NCI-H1436 treated with DMSO at 0.1 percent for 48 hours (cell line): ENCODE measurements at regions not wholly inside any gene's neighbourhood (a gene's known extent, or its start where the extent isn't known, plus 50 kb on each side); places are given as distances from the start of the nearest gene placed in this dataset.
A peak's percentile ranks its signal among the peaks of the same experiment; 100 is the strongest.

Experiments
- DNase-seq: peaks from one replicate; lab custom pipeline; 2025; lab: John Stamatoyannopoulos, UW

DNA sequence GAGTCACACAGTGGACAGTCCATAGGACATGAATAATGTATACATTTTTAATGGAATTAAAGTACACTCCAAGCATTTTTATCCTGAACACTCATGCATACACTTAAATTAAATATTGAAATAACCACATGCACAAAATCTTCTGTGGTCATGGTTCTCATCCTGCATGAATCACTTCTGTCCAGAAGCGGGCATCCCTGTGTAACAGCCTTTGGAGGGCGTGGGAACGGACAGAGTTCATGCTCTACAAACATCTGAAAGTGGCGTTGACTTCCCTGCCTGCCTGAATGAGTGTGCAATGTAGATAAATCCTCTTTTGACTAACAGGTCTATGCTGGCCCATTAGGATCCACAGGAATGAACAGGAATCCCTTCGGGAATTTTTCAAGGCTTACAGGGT, 780.2 kb downstream of the BRD1 start:
- no peak for DNase-seq

DNA sequence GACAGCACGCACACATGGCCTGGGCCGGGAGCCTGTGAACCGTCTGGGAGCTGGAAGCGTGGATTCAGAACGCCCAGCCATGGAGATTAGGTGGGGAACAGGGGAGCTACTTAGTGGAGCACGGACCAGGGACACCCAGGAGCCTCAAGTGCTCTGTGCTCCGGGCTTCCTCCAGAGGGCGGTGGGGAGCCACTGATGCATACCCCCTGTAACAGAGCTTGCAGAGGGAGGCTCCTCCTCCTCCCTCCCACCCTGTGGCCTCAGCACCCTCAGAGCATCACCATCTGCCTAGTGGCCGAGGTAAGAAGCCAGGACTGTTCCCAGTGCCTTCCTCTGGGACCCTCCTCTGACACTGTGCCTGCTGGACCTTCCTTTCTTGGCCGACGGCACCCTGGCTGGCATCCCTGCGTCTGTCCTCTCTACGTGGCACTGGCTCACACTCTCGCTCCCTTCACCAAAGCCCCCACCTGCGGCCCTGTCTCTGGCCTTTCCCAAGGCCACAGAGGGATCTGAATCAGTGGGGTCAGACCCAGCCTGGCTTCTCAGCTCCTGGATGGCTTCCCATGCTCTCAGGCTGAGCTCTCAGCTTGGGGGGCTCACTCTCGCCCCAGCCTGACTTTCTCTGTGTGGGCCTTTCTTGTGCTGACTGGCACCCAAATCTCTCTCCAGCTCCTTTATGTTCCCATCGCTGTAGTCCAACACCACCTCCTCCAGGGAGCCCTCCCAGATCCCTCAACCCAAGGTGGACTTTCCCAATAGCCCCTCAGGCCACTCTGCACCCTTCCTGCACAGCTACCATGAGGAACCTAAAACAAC, 780.9 kb downstream of the BRD1 start:
- peak; percentile 38 for DNase-seq

DNA sequence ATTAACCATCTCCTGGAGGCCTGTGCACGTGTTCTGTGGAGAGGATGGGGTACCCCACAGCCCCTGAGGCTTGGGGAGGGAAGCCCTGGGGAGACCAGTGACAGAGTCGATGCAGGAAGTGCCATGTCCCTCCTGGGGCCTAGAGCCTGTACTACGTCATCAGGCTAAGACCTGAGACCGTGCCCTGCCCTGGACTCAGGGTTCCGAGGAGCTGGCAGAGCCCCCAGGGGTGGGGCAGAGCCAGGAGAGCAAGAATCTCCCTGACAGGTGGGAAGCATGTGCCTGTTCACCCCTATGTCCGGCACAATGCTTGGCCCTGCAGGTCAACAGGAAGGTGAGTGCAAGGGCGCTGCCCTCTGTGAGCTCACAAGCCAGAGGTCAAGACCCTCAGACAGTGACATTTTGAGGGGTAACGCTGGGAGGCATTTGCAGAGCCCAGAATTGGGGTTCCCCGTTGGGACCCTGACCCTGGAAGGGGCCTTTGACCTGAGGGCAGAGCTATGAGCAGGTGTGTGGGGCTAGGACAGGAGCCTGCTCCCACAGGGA, 781.6 kb downstream of the BRD1 start:
- no peak for DNase-seq

DNA sequence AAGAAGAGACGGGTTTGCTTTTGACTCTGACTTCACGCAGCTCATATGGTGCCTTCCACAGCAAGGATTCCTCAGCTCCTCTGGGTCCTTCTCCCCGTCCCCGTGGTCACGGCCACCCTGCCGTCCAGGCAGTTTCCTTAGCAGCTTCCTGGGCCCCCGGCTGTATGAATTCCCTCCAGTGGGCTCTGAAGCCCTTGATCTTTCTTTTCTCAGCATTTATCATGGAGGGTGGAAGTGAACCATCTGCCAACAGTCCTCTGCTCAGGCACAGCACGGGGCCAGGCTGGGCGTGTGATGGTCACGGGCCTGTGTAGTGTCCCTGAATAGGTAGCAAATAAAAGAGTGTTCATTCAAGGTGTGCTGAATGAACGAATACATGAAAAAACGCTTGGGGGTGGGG, 782.4 kb downstream of the BRD1 start:
- DNase-seq, result no peak

DNA sequence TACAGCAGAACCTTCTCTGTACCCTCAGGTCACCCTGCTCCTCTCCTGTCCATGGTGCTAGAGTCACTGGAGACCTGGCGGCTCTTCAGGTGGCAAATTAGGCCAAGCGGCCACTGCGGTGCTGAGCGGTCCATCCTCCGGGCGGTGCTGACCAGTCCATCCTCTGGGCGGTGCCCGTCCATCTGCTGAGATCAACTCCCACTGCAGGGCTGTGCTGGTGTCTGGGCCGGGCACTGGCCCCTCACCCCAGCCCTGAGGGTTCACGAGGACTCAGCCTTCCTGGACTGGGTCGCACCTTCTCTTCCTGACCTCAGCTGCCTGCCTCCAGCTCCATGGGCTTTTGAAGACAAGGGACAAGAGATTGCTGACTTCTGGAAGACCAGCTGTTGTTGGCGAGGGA, 782.9 kb downstream of the BRD1 start:
- no peak for DNase-seq

DNA sequence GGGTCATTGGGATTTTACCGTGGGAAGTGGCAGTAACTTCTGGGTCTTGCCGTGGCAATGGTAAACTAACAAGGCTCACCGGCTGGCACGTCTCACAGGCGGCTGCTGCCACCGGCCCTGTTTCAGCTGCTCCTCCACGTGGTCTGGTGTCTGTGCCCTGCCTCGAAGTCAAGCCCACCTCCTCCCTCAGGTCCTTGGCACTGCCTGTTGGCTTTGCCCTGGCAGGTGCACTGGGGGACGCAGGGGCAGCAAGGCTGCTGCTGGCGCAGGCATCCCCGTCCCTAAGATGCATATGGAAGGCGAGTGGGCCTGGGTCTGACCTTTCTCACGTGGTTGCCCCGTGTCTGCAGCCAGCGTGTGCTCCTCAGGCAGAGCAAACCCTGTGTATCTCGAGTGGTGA, 783.6 kb downstream of the BRD1 start:
- no peak for DNase-seq

DNA sequence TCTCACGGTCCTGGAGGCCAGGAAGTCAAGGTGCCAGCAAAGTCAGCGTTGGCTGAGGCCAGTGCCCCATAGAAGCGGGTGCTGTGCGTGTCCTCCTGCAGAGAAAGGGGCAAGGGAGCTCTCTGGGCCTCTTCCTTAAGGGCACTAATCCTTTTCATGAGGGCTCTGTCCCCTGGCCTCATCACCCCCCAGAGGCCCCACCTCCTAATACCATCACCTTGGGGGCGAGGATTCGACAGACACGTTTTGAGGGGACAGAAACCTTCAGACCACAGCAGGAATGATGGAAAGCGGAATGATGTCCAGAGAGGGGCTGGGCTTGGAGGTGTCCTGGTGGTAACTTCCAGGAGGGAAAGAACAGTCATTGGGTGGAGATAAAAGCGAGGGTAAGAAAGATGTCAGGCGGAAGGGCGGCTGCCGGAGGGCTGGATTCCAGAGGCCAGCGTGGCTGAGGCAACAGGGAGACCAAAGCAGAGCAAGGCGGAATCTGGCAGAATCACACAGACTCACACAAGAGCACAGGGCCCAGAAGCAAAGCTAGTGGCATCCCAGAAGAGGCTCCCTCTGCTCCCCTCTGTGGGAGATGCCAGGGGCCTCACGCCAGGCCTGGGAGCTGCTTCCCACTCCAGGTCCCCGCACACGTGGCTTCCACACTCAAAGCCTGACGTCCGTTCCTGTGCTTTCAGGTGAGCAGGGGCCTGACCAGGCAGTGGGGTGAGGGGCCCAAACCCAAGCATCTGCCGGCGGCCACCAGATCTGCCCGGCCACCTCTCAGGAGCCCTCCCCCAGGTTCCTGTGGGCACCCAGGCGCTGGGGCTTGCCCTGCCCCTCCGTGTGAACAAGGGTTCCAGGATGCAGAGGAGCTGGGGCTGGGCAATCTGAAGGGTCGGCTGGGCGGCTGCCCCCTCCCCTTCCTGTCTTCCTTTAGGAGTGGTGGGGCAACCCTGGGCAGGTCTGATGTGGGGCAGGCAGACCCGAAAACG, 784.5 kb downstream of the BRD1 start:
- no peak for DNase-seq

DNA sequence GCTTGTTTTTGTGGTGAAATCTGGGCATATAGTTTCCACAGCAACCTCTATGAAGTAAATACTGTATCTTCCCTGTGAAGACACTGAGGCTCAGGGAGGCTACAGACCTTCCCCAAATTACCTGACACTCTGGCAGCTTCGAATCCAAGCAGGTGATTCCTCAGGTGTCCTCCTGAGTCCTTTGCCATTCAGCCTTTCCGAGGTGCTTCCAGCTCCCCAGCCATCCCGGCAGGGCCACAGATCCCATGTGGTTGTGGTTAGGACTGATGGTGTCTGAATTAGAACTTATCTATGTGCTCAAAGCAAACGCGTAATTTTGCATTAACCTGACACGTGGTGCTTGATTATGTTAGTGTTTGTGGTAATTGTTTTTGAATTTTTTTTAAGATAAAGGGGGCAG, 785.6 kb downstream of the BRD1 start:
- no peak for DNase-seq

DNA sequence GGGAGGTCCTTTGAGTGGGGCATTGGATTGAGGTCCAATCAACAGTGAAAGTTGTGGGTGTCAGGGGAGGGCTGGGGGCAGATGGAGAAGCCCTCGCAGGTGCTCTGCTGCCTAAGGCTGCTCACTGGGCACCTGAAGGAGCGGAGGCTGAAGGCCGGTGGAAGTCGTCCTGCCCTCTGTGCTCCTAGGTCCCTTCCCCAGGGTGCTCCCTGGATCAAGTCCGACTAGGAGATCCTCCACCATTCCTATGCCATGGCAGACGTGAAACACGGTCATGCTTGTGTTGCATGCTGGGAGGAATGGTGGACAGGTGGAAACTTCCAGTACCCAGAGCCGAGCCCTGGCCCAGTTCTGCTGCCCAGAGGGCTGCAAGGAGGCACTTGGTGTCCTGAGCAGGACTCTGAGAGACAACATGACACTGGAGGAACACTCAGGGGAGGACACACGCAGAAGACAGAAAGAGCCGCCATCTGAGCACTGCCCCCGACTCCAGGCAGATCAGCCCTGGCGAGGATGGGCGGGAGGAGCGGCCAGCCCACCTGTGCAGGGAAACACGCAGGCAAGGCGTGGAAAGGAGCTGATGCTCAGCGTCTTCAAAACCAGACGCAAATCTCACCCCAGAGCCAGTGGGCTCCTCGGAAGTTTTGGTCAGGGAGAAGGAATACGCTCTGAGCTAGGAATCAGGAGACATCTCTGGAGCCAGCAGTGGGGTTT, 786.8 kb downstream of the BRD1 start:
- no peak for DNase-seq

DNA sequence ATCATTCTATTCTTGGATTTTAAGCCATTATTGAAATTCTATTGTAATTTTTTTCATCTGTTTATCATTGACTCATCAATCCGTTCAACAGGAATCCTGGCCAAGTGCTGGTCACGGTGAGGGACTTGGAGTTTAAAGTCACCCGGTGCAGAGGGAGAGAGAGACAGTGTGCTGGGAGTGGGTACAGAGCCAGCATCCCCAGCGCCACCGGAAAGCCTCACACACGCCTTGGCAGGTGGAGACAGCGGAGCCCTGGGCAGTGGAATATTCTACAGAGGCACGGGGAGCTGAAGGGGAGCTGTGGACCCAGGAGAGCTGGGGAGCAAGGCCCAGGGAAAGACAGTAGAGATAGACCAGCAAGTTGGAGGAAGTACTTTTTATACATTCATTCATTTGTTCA, 787.6 kb downstream of the BRD1 start:
- no peak for DNase-seq

DNA sequence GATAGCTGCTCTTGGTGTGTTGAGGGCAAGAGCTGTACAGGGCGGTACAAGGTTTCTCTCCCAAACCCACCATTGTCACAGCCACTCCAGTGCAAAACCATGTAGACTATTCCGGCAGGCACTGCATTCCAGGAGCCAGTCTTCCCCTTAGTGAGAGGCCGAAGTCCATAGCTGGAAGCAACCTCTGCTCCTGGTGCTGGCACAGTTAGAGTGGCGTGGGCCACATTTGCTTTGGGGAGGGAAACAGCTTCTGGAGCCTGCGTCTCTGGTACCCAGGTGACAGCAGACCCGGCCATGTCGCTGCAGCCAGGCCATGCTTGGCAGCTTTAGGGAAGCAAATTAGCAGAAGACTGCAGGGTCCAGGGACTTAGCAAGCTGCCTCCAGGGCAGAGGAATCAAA, 788.0 kb downstream of the BRD1 start:
- DNase-seq, result no peak

DNA sequence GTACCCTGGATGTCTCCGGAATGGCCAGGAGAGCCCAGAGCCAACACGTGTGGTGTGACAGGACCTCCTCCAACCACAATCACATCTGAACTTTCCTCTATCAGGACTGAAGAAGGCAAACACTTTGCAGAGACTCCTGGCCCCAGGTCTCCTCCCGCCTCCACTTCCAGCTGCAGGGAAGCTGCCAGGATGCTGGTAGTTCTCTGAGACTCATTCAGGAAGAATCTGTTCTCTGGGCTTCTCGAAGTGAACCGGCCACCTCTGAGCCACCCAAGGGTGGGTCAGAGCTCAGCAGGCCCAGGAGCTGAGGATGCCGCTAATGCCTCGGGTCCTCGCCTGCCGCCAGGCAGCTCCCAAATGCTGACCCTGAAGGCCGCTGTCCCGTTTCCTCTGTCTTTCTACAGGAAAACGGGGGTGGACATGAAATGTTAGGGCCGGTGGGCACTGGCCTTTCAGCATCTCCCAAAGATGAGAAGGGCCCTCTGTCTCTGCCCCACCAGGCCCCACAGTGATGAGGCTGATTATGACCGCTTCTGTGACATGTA, 789.9 kb downstream of the BRD1 start:
- DNase-seq, result no peak

DNA sequence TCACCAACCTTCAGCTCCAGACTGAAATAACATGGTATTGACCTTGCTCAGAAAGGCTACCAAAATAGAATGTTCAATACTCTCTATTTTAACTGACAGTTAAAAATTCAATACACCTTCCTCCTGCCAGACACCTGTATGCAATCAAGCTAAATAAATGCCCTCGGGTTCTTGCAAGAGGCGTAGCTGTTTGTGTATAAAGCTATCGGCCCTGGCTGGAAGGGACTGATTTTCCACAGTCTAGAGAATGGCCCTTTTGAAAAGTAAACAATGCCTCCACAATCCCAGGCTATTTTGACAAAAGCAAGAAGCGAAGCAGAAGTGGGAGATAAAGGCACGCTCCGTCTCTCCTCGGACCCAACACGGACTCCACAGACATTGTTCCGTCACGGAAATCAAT, 791.2 kb downstream of the BRD1 start:
- no peak for DNase-seq

DNA sequence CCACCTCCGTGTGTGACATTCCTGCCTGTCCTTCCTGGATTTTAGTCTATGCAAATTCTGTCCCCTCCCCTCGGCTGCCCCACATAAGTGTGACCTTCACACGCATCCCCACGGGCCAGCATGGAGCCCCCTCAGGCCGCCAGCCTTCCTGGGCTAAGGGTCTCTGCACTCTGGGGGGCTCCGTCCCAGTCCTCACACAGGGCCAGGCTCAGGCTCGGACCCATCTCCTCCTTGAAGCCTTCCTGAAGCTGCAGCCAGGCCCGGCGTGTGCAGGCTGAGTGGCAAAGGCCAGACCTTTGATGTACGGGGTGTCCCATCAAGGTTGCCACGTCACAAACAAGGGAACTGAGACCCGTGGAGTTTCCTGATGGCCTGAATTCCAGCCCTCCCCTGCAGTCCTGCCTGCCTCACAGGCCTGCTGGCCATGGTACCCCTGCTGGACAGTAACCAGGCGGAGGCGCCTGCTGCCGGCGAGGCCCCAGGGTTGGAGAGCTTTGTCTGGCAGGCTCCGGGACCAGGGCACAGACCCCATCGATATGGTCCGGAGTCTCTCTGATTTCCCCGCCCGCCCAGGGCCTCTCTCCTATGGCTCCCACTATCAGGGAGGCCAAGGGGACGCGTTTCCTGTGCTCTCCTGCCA, 791.7 kb downstream of the BRD1 start:
- DNase-seq, result no peak

DNA sequence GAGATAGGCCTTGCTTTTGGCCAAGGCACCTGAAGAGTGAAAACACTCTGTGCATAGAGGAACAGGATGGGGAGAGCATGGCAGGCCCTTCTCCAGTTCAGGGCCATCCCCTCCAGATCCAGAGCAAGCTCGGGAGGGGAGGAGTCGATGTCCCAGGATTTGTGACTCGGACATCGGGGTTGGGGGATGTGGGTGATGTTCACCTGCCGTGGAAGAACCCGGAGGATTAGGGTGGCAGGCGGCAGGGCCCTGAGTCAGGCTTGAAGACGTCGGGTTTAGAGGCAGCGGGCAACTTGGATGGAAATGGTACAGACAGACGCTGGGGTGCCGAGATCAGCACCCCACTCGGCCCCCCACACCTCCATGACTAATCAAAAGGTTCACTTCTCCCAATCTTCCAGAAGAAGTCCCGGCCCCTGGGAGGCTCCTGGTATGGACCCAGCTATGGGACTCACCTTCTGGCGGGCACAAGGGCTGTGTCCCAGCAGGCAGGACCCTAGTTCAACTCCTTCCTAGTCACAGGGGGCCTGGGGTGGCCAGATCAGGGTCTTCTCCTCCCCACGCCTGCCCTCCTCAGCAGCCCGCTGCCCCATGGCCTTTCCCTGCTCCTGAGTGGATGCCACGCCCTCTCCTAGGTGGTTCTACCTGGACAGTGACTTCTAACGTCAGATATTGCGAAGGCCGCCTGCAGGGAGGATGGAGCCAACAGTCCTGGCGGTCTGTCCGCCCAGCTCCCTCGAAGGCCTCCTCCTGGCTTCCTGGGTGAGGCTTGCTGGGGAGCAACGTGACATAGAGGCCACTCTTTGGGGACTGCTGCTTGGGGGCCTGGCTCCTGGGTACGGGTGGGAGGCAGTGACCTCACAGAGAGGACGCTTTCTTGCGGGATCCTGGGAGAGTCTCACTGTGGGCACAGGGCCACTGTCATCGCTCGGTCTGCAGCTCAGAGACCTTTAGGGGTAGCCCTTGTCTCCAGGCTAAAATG, 792.5 kb downstream of the BRD1 start:
- no peak for DNase-seq

DNA sequence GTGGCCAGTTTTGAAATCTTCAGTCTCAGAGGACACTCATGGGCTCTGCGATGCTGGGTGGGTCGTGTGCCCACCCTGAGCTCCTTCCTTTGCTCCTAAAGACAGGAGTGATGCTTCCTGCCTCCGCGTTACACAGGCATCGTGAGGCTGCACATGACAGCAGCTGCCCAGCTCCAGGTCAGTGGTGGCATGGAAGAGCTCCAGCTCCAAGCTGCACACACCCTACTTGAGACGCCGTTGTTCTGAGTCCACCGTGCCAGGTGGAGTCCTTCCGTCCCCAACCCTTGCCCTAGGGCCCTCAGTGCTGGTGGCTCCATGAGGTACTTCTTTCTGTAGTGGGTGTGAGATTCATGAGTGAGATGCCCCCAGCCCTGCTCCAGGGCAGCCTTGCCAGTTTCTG, 794.1 kb downstream of the BRD1 start:
- no peak for DNase-seq

DNA sequence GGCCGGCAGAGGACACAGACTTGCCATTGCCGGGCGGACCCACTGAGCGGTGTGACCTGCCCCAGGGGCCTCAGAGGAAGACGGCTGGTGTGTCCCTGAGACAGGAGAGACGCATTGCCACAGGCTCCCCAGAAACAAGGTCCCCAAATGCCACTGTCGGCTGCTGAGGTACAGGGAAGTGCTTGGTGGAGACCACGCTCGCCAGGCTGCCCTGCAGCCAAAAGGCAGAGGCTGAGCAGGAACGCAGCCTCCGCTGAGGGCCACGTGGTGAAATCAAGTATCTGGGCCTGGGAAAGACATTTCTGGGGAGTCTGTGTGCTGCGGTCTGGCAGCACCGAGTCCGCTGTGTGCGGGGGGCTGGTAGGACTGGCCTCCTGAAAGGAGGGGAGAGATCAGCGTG, 794.9 kb downstream of the BRD1 start:
- no peak for DNase-seq

DNA sequence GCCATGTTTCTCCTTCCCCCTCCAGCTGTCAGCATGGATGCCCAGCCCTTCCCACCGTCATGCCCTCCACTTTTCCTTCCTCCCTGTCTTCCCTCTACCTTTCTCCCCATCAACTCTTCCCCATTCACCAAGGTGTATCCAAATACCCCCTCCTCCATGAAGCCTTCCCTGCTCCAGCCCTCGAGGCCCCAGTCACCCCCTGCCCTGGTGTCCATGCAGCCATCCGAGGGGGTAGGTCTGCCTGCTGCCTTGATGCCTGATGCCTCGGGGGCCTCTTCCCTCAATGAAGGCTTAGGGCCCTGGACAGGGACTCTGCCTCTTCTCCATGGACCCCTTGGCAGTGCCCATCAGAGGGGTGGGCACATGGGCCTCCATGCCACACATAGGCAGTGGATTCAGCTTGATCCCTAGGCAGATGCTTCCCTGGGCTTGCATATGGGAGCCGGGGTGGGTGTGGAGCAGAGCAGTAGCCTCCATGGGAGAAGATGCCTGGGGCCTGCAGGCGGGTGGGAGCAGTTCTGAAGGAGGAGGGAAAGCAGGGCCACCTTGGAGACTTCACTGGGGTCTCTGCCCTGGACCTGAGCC, 795.8 kb downstream of the BRD1 start:
- DNase-seq, result no peak

DNA sequence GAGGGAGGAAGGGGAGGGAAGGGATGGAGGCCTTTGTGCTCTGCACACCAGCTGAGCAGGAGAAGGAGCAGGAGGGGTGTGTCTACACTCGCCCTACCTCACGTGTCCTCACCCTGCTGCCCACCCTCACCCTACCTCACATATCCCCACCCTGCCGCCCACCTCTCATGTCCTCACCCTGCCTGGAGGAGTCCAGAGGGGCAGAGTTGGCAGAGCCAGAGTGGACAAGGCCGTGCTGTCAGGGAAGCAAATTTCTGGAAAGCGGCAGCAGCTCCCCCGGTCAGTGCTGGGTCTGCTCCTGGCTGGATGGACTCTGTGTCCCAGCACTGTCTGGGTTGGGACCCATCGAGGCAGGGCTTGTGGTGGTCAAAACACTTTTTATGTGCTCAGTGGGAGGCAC, 799.6 kb downstream of the BRD1 start:
- DNase-seq, result no peak

DNA sequence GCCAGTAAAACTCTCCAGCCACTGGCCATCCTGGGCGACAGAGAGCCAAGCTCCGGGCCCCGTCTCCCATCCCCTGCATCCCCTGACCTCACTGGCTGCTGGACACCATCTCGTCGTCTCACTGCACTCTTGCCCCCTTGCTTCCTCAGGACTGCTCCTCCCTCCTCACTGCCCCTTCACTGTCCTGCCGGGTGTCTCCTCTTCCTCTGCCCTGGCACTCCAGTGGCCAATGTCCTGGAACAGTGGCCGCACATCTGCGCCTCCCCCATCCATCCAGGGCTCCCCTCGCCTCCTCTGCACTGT, 800.4 kb downstream of the BRD1 start:
- no peak for DNase-seq
